Neuronal stem cell (in vitro differentiated cells): ENCODE measurements at regions not wholly inside any gene's neighbourhood (a gene's known extent, or its start where the extent isn't known, plus 50 kb on each side); places are given as distances from the start of the nearest gene placed in this dataset.
A peak's percentile ranks its signal among the peaks of the same experiment; 100 is the strongest.

ENCODE experiments used
- DNase-seq: peaks from one replicate; pipeline ENCODE4 v3.0.0-alpha.2; 2013; ENCODE audit warnings: low spot score
- H2AFZ ChIP-seq: one replicate; pipeline ENCODE4 v1.6.1; 2013; ENCODE audit warnings: mild to moderate bottlenecking, low read length, inconsistent platforms
- H2AK5ac ChIP-seq: 2 replicates; pipeline ENCODE4 v1.6.1; 2013; ENCODE audit warnings: low read depth, mild to moderate bottlenecking, inconsistent platforms, low read length, moderate library complexity, mixed read lengths
- H2BK120ac ChIP-seq: 2 replicates; pipeline ENCODE4 v1.6.1; 2013; ENCODE audit warnings: low read depth, mild to moderate bottlenecking, inconsistent platforms, low read length, moderate library complexity, mixed read lengths
- H2BK12ac ChIP-seq: one replicate; pipeline ENCODE4 v1.6.1; 2013; ENCODE audit warnings: low read length, inconsistent platforms
- H2BK15ac ChIP-seq: 2 replicates; pipeline ENCODE4 v1.6.1; 2013; ENCODE audit warnings: mild to moderate bottlenecking, low read length, inconsistent platforms, mixed read lengths
- H2BK5ac ChIP-seq: one replicate; pipeline ENCODE4 v1.6.1; 2013; ENCODE audit warnings: inconsistent platforms, mild to moderate bottlenecking, low read length, moderate library complexity
- H3K14ac ChIP-seq: one replicate; pipeline ENCODE4 v1.6.1; 2013; ENCODE audit warnings: low read length, inconsistent platforms
- H3K18ac ChIP-seq: 2 replicates; pipeline ENCODE4 v1.6.1; 2013; ENCODE audit warnings: low read length, inconsistent platforms
- H3K23ac ChIP-seq: 2 replicates; pipeline ENCODE4 v1.6.1; 2013; ENCODE audit warnings: low read depth, mild to moderate bottlenecking, mixed read lengths, low read length, inconsistent platforms; ENCODE audit not compliant: poor library complexity
- H3K27ac ChIP-seq: replicated peaks from 3 replicates; pipeline ENCODE4 v1.5.1; 2013; ENCODE audit warnings: low read length, inconsistent platforms
- H3K27me3 ChIP-seq, 3 experiments: 2 replicates each; pipeline ENCODE4 v1.6.1; 2013; ENCODE audit warnings: low read length in 3 of 3, mild to moderate bottlenecking in 2 of 3, inconsistent platforms in 1 of 3, low read depth in 1 of 3, mixed read lengths in 1 of 3, moderate library complexity in 1 of 3; ENCODE audit not compliant: control insufficient read depth in 3 of 3, insufficient read depth in 3 of 3
- H3K36me3 ChIP-seq, 2 donors: replicated peaks in 1 of 2; 2 replicates each; pipeline ENCODE4 v1.6.1; 2013; ENCODE audit warnings: low read length in 2 of 2; ENCODE audit not compliant: control insufficient read depth in 2 of 2, insufficient read depth in 2 of 2
- H3K4ac ChIP-seq: 2 replicates; pipeline ENCODE4 v1.6.1; 2013; ENCODE audit warnings: inconsistent platforms, mild to moderate bottlenecking, low read length, moderate library complexity
- H3K4me1 ChIP-seq, 2 donors: 1 replicate in 1 of 2; 2 replicates in 1 of 2; pipeline ENCODE4 v1.6.1; 2013; ENCODE audit warnings: low read length in 2 of 2, low read depth in 1 of 2; ENCODE audit not compliant: control insufficient read depth in 2 of 2, insufficient read depth in 1 of 2
- H3K4me2 ChIP-seq: one replicate; pipeline ENCODE4 v1.6.1; 2013; ENCODE audit warnings: mild to moderate bottlenecking, low read length, inconsistent platforms; ENCODE audit not compliant: insufficient read depth, poor library complexity, severe bottlenecking
- H3K4me3 ChIP-seq, 2 donors: 2 replicates each; pipeline ENCODE4 v1.5.1; 2013; ENCODE audit warnings: low read length in 2 of 2, mild to moderate bottlenecking in 2 of 2, inconsistent platforms in 1 of 2, moderate library complexity in 1 of 2
- H3K79me1 ChIP-seq: one replicate; pipeline ENCODE4 v1.6.1; 2013; ENCODE audit warnings: low read depth, mild to moderate bottlenecking, inconsistent platforms, low read length, moderate library complexity
- H3K9ac ChIP-seq: one replicate; pipeline ENCODE4 v1.6.1; 2013; ENCODE audit warnings: mild to moderate bottlenecking, low read depth, low read length, inconsistent platforms; ENCODE audit not compliant: poor library complexity
- H3K9me3 ChIP-seq, 2 donors: replicated peaks in 1 of 2; 2 replicates each; pipeline versions ENCODE3 to v1.6.1; 2013; ENCODE audit warnings: low read length in 2 of 2, mild to moderate bottlenecking in 2 of 2, inconsistent platforms in 1 of 2, low read depth in 1 of 2, mixed read lengths in 1 of 2, moderate library complexity in 1 of 2; ENCODE audit not compliant: control insufficient read depth in 2 of 2, insufficient read depth in 1 of 2
- H4K8ac ChIP-seq: one replicate; pipeline ENCODE4 v1.6.1; 2013; ENCODE audit warnings: low read depth, mild to moderate bottlenecking, inconsistent platforms, low read length, moderate library complexity
- H4K91ac ChIP-seq: one replicate; pipeline ENCODE4 v1.6.1; 2013; ENCODE audit warnings: low read length, low read depth, mild to moderate bottlenecking, inconsistent platforms; ENCODE audit not compliant: poor library complexity
- WGBS, 2 donors: extraction: QIAGEN DNeasy Blood & Tissue Kit; methylation state at CpG; one replicate each; pipeline ENCODE4 v1.1.7; 2013; ENCODE audit warnings: missing lambda C conversion rate in 2 of 2, mixed read lengths in 1 of 2; ENCODE audit not compliant: insufficient read length in 2 of 2, insufficient replicate concordance in 1 of 2; ENCODE audit errors: extremely low coverage in 2 of 2; 5-methylcytosine and 5-hydroxymethylcytosine counted together

DNA sequence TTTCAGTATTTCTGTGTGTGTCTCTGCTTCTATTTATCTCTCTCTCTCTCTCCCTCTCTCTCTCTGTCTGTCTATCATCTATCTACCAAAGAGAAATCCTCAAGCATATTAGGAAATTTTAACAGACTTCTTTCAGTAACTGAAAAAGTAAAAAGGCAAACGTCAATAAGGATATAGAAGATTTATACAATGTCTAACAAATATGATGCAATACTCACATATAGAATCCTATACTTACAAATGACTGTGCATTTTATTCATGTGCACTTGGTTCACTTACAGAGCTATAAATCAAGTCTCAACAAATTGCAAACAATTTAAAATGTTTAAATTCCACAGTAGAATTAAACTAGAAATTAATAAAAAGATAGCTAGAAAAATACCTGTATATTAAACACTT is 289.0 kb downstream of the PSAT1 start:
- H2BK5ac ChIP-seq: no peak overlapping the region
- no peak overlapping the region for H2BK12ac ChIP-seq
- H3K27ac ChIP-seq: no peak overlapping the region
- no peaks in the 10 kb centered on the region for H3K27me3 ChIP-seq
- H3K18ac ChIP-seq: no peak overlapping the region
- H3K4me2 ChIP-seq: no peak overlapping the region
- H4K8ac ChIP-seq: no peak overlapping the region
- no peak overlapping the region for H3K4me3 ChIP-seq
- H2BK120ac ChIP-seq: no peak overlapping the region
- no peak overlapping the region for H2AFZ ChIP-seq
- DNase-seq: no peak
- no peaks in the 10 kb centered on the region for H3K79me1 ChIP-seq
- H3K14ac ChIP-seq: no peak overlapping the region
- no peaks in the 10 kb centered on the region for H3K36me3 ChIP-seq
- H2AK5ac ChIP-seq: no peak overlapping the region
- no peak overlapping the region for H2BK15ac ChIP-seq
- no CpG with 5 or more reads among the region's 1 CpG for WGBS, 2 donors
- no peak overlapping the region for H3K4ac ChIP-seq
- no peak overlapping the region for H4K91ac ChIP-seq
- H3K9ac ChIP-seq: no peak overlapping the region
- no peaks in the 10 kb centered on the region for H3K4me1 ChIP-seq
- H3K9me3 ChIP-seq: peaks cover 0 to 2% of the 10 kb centered on the region in 2 donors
- no peak overlapping the region for H3K23ac ChIP-seq

DNA sequence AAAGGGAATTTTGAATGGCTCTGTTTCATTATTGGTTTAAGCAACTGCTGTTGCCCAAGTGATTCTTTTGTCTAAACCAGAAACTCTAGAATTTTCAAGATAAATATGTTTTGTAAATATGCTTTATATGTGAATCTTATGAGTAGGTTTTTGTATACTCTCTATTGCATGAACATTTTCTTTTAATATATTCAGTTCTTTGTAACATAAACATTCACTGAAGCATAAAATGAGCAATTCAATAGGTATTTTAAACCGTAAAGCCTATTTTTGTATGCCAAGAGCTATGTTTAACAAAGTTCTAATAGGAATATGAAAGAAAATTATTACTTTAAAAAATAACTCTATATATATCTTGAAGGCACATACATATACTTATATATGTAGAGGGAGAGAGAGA is 293.1 kb downstream of the PSAT1 start:
- Histone ChIP-seq H2AK5ac (no peak overlapping the region), H2BK120ac (no peak overlapping the region), H3K9ac (no peak overlapping the region), H3K4ac (no peak overlapping the region), H3K4me2 (no peak overlapping the region), H4K8ac (no peak overlapping the region), H2BK15ac (no peak overlapping the region), H2BK12ac (no peak overlapping the region), H3K4me1 (no peaks in the 10 kb centered on the region), H4K91ac (no peak overlapping the region), H3K18ac (no peak overlapping the region), H3K27ac (no peak overlapping the region), H2BK5ac (no peak overlapping the region), H3K36me3 (no peaks in the 10 kb centered on the region), H2AFZ (no peak overlapping the region), H3K14ac (no peak overlapping the region), H3K79me1 (no peaks in the 10 kb centered on the region), H3K9me3 (peaks cover 0 to 2% of the 10 kb centered on the region in 2 donors), H3K27me3 (no peaks in the 10 kb centered on the region), H3K23ac (no peak overlapping the region), H3K4me3 (no peak overlapping the region)
- no CpG with 5 or more reads among the region's 1 CpG for WGBS, 2 donors
- DNase-seq: no peak

DNA sequence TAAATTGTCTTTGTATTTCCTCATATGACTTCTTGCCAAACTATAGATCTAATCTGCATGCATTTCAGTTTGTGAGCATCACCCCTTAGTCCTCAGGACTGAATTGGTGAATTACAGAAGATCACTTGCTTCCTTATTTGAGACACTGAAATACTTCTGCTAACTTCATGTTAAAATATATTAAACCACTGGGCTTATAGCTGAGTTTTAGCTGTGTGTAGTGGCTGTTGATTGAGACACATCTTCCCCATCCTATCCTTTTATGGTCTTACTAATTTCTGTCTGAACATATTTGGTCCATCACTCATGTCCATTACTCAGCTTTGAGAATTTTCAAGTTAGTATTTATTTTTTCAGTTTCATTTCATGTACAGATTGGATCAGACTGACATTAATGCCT is 295.9 kb downstream of the PSAT1 start:
- no peak overlapping the region for H4K8ac ChIP-seq
- no peak overlapping the region for H3K27ac ChIP-seq
- no peak overlapping the region for H3K9ac ChIP-seq
- no peaks in the 10 kb centered on the region for H3K36me3 ChIP-seq
- H4K91ac ChIP-seq: no peak overlapping the region
- H3K79me1 ChIP-seq: no peaks in the 10 kb centered on the region
- no peak overlapping the region for H2BK15ac ChIP-seq
- H3K9me3 ChIP-seq: peaks cover 0 to 2% of the 10 kb centered on the region in 2 donors
- H3K4me3 ChIP-seq: no peak overlapping the region
- DNase-seq: no peak
- no peak overlapping the region for H2BK12ac ChIP-seq
- no peak overlapping the region for H2BK5ac ChIP-seq
- no peak overlapping the region for H3K23ac ChIP-seq
- H2BK120ac ChIP-seq: no peak overlapping the region
- H3K4me1 ChIP-seq: no peaks in the 10 kb centered on the region
- H3K27me3 ChIP-seq: no peaks in the 10 kb centered on the region
- no peak overlapping the region for H3K4ac ChIP-seq
- no peak overlapping the region for H3K4me2 ChIP-seq
- no peak overlapping the region for H3K18ac ChIP-seq
- no peak overlapping the region for H2AFZ ChIP-seq
- H2AK5ac ChIP-seq: no peak overlapping the region
- no peak overlapping the region for H3K14ac ChIP-seq

GRCh38 chr9:78595200-78595945 is 298.4 kb downstream of the PSAT1 start:
- no peak overlapping the region for H3K27ac ChIP-seq
- peak overlapping the region; percentile 54 for H2AK5ac ChIP-seq
- H2BK120ac ChIP-seq: no peak overlapping the region
- no CpG with 5 or more reads among the region's 5 CpGs for WGBS, 2 donors
- H3K79me1 ChIP-seq: no peaks in the 10 kb centered on the region
- no peak for DNase-seq
- H2BK15ac ChIP-seq: no peak overlapping the region
- no peaks in the 10 kb centered on the region for H3K27me3 ChIP-seq
- no peaks in the 10 kb centered on the region for H3K36me3 ChIP-seq
- no peak overlapping the region for H3K9ac ChIP-seq
- no peaks in the 10 kb centered on the region for H3K4me1 ChIP-seq
- no peak overlapping the region for H2AFZ ChIP-seq
- no peak overlapping the region for H3K23ac ChIP-seq
- H3K4ac ChIP-seq: no peak overlapping the region
- H3K9me3 ChIP-seq: no peaks in the 10 kb centered on the region
- H4K8ac ChIP-seq: no peak overlapping the region
- H3K14ac ChIP-seq: no peak overlapping the region
- no peak overlapping the region for H3K4me2 ChIP-seq
- H3K18ac ChIP-seq: peak overlapping the region; percentile 6
- H4K91ac ChIP-seq: no peak overlapping the region
- no peak overlapping the region for H2BK5ac ChIP-seq
- no peak overlapping the region for H2BK12ac ChIP-seq
- H3K4me3 ChIP-seq: no peak overlapping the region
